GM12878 (cell line): ENCODE measurements at regions not wholly inside any gene's neighbourhood (a gene's known extent, or its start where the extent isn't known, plus 50 kb on each side); places are given as distances from the start of the nearest gene placed in this dataset.

Experiments
- ATAC-seq: fragments of 200-7000 bp; cut with Tn5 transposase; 3 replicates; pipeline ENCODE4 v1.9.1; 2020; ENCODE audit warnings: mild to moderate bottlenecking, moderate library complexity
- BruUV-seq: library from RNA; stranded (reverse); fragments of 400-500 nt; replicated peaks from 2 replicates; lab custom pipeline; 2021; lab: Mats Ljungman, UMichigan
- CTCF ChIA-PET: fragments of 300-600 bp; sonication (Branson Sonifier 250); formaldehyde crosslinking; extraction: SDS; loops from one replicate; lab custom pipeline; 2021; ENCODE audit warnings: inconsistent platforms; lab: Yijun Ruan, JAX
- POLR2A ChIA-PET: fragments of 350-600 bp; formaldehyde crosslinking; extraction: SDS; loops from one replicate; lab custom pipeline; 2021; ENCODE audit warnings: inconsistent platforms; lab: Charles Lee
- RAD21 ChIA-PET: fragments of 300-600 bp; sonication (Branson Sonifier 250); formaldehyde crosslinking; loops from one replicate; lab custom pipeline; 2023; ENCODE audit warnings: antibody characterized with exemption; ENCODE audit not compliant: unreplicated experiment; lab: Charles Lee
- SMC1A ChIA-PET: fragments of 300-600 bp; sonication (Branson Sonifier 250); formaldehyde crosslinking; loops from one replicate; lab custom pipeline; 2023; ENCODE audit not compliant: unreplicated experiment, uncharacterized antibody; lab: Charles Lee
- DNase-seq: peaks from one replicate; pipeline ENCODE4 v3.0.0-alpha.2; 2011; ENCODE audit warnings: low read depth, low spot score
- FAIRE-seq: peaks from 3 replicates; lab custom pipeline; 2011; peaks lifted over from hg19 to GRCh38; lab: Jason Lieb, UNC
- H2AFZ ChIP-seq: 2 replicates; pipeline ENCODE4 v1.6.0; 2011; ENCODE audit warnings: low read depth, low read length, control low read depth; ENCODE audit not compliant: control insufficient read depth
- H3K27ac ChIP-seq: 2 replicates; pipeline ENCODE4 v1.5.1; 2011; ENCODE audit warnings: control low read depth; ENCODE audit not compliant: control insufficient read depth, insufficient read depth
- H3K27me3 ChIP-seq, 2 experiments: replicated peaks in 1 of 2; 2 replicates each; pipeline versions ENCODE4 v1.6.0 to v1.6.1; 2011; ENCODE audit warnings: low read length in 1 of 2; ENCODE audit not compliant: control insufficient read depth in 2 of 2, insufficient read depth in 2 of 2
- H3K36me3 ChIP-seq, 2 experiments: 2 replicates each; pipeline ENCODE4 v1.5.1; 2011; ENCODE audit warnings: low read length in 1 of 2; ENCODE audit not compliant: control insufficient read depth in 2 of 2, insufficient read depth in 2 of 2
- H3K4me1 ChIP-seq: 2 replicates; pipeline ENCODE4 v1.6.1; 2011; ENCODE audit warnings: mild to moderate bottlenecking, low read length, moderate library complexity, mixed read lengths; ENCODE audit not compliant: control insufficient read depth, insufficient read depth
- H3K4me2 ChIP-seq: 2 replicates; pipeline ENCODE4 v1.6.0; 2011; ENCODE audit warnings: control low read depth; ENCODE audit not compliant: control insufficient read depth, insufficient read depth
- H3K4me3 ChIP-seq: fragments of 200-600 bp; sonication (generic); 2 replicates; pipeline ENCODE4 v1.5.1; 2016
- H3K79me2 ChIP-seq: 2 replicates; pipeline ENCODE4 v1.6.0; 2011; ENCODE audit warnings: low read length; ENCODE audit not compliant: control insufficient read depth, insufficient read depth
- H3K9ac ChIP-seq: 2 replicates; pipeline ENCODE4 v1.8.0; 2011; ENCODE audit warnings: low read length, control low read depth, mixed read lengths; ENCODE audit not compliant: control insufficient read depth, insufficient read depth
- H3K9me3 ChIP-seq: replicated peaks from 3 replicates; pipeline ENCODE4 v1.5.1; 2011; ENCODE audit warnings: mild to moderate bottlenecking, low read length; ENCODE audit not compliant: control insufficient read depth, insufficient read depth
- H4K20me1 ChIP-seq: 2 replicates; pipeline ENCODE4 v1.6.0; 2011; ENCODE audit not compliant: control insufficient read depth, insufficient read depth
- BHLHE40 ChIP-seq, 2 experiments: fragments of 450-650 bp in 1 of 2; IDR thresholded peaks; 2 replicates each; pipeline ENCODE4 v1.6.1; 2011 to 2017; ENCODE audit warnings: low read depth in 2 of 2, borderline replicate concordance in 1 of 2, improper control_type of control experiment in 1 of 2, low read length in 1 of 2, mild to moderate bottlenecking in 1 of 2
- CBX5 ChIP-seq: sonication (generic); IDR thresholded peaks from 2 replicates; pipeline ENCODE4 v1.6.1; 2016; ENCODE audit warnings: low read depth, moderate library complexity, mild to moderate bottlenecking, inconsistent platforms
- CHD2 ChIP-seq: IDR thresholded peaks from 2 replicates; pipeline ENCODE4 v1.6.1; 2011; ENCODE audit warnings: low read depth, low read length, improper control_type of control experiment, borderline replicate concordance
- DPF2 ChIP-seq: fragments of 450-650 bp; IDR thresholded peaks from 2 replicates; pipeline ENCODE4 v1.6.1; 2017; ENCODE audit warnings: mild to moderate bottlenecking
- HDAC6 ChIP-seq: fragments of 200-600 bp; sonication (generic); IDR thresholded peaks from one replicate; pipeline ENCODE4 v1.8.0; 2017; ENCODE audit warnings: antibody characterized with exemption; ENCODE audit not compliant: unreplicated experiment
- HDGF ChIP-seq: fragments of 450-650 bp; IDR thresholded peaks from 2 replicates; pipeline ENCODE4 v1.6.1; 2016; ENCODE audit warnings: antibody characterized with exemption
- NFYA ChIP-seq: IDR thresholded peaks from 2 replicates; pipeline ENCODE4 v1.6.1; 2011; ENCODE audit warnings: low read depth, mild to moderate bottlenecking, low read length, improper control_type of control experiment, borderline replicate concordance
- NR2C1 ChIP-seq: fragments of 450-650 bp; IDR thresholded peaks from 2 replicates; pipeline ENCODE4 v1.6.1; 2017; ENCODE audit warnings: antibody characterized with exemption, mild to moderate bottlenecking, moderate library complexity
- PKNOX1 ChIP-seq: fragments of 450-650 bp; IDR thresholded peaks from 2 replicates; pipeline ENCODE4 v1.6.1; 2016; ENCODE audit warnings: mild to moderate bottlenecking
- SMC3 ChIP-seq: IDR thresholded peaks from 2 replicates; pipeline ENCODE4 v1.6.1; 2011; ENCODE audit warnings: low read length, improper control_type of control experiment, borderline replicate concordance
- ZBTB4 ChIP-seq: fragments of 450-650 bp; formaldehyde crosslinking; IDR thresholded peaks from 2 replicates; pipeline ENCODE4 v1.4.0; 2022; ENCODE audit warnings: mild to moderate bottlenecking, moderate library complexity
- WGBS: methylation state at CpG from one replicate; pipeline ENCODE4 v1.1.6; 2016; ENCODE audit warnings: low lambda C conversion rate; ENCODE audit not compliant: insufficient replicate concordance, insufficient coverage; ENCODE audit errors: missing lambda C conversion rate; 5-methylcytosine and 5-hydroxymethylcytosine counted together
- in situ Hi-C: fragments of 300-500 bp; cut with MboI; formaldehyde crosslinking; loops from 9 replicates; pipeline ENCODE4 v1.14.3; 2018; ENCODE audit warnings: mixed read lengths
- intact Hi-C: fragments of 100-400 bp; cut with micrococcal nuclease; formaldehyde crosslinking; loops from one replicate; pipeline ENCODE4 v1.14.2; 2022; ENCODE audit not compliant: unreplicated experiment
- TF ChIP-seq, protein P1 (sequence below): fragments of 450-650 bp; IDR thresholded peaks from 2 replicates; pipeline ENCODE4 v1.6.1; 2014; ENCODE audit warnings: mild to moderate bottlenecking
- TF ChIP-seq, protein P2 (sequence below): fragments of 150-350 bp; IDR thresholded peaks from 2 replicates; pipeline ENCODE4 v1.6.1; 2014; ENCODE audit warnings: mild to moderate bottlenecking, low read depth, low read length
- TF ChIP-seq, protein P3 (sequence below): fragments of 450-650 bp; IDR thresholded peaks from 2 replicates; pipeline ENCODE4 v1.6.1; 2017; ENCODE audit warnings: antibody characterized with exemption, mild to moderate bottlenecking, moderate library complexity

GRCh38 chr14:28612414-28612813, 154.2 kb upstream of the FOXG1 start (continued):
- TF ChIP-seq ZBTB4 (CRISPR knock-in tag) (no peak), NR2C1 (no peak), HDAC6 (no peak)

DNA sequence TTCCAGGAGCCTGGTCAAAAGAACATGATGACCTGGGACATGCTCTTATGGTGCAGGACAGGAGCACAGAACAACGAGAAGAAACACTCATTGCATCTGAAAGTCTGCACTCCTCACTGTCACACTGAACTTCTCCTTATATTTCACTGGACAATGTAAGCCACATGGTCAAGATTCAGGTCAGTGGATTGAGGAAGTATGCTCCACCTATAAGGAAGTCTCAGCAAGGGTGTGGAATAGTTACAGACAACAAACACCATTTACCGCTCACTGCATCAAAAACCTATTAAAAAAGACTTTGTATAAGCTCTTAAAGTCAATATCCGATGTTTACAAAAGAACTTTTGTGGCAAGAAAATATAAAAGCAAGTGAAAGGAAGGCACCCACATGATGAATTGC, 153.1 kb upstream of the FOXG1 start:
- H3K9ac ChIP-seq = no peak overlapping the region
- H3K4me1 ChIP-seq = no peaks in the 10 kb centered on the region
- no peak for ATAC-seq
- no TSS peak for BruUV-seq
- H2AFZ ChIP-seq = no peak overlapping the region
- DNase-seq = no peak
- ChIA-PET RAD21 (no interaction called here), SMC1A (no interaction called here), CTCF (no interaction called here), POLR2A (no interaction called here)
- WGBS = 14% methylated on average over 3 of the region's 3 CpGs
- no peak overlapping the region for H3K4me2 ChIP-seq
- no peaks in the 10 kb centered on the region for H3K9me3 ChIP-seq
- no peaks in the 10 kb centered on the region for H3K27me3 ChIP-seq
- H3K79me2 ChIP-seq = no peaks in the 10 kb centered on the region
- no peaks in the 10 kb centered on the region for H3K36me3 ChIP-seq
- intact Hi-C loops = no loop called here
- in situ Hi-C loops = no loop called here
- no peak for FAIRE-seq
- H3K27ac ChIP-seq = no peak overlapping the region
- H3K4me3 ChIP-seq = no peak overlapping the region
- no peaks in the 10 kb centered on the region for H4K20me1 ChIP-seq
- TF ChIP-seq PKNOX1 = no peak
- TF ChIP-seq, protein P1, sequence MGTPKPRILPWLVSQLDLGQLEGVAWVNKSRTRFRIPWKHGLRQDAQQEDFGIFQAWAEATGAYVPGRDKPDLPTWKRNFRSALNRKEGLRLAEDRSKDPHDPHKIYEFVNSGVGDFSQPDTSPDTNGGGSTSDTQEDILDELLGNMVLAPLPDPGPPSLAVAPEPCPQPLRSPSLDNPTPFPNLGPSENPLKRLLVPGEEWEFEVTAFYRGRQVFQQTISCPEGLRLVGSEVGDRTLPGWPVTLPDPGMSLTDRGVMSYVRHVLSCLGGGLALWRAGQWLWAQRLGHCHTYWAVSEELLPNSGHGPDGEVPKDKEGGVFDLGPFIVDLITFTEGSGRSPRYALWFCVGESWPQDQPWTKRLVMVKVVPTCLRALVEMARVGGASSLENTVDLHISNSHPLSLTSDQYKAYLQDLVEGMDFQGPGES = no peak
- TF ChIP-seq BHLHE40 (IDR thresholded peaks at IDR 0.05; ENCODE audit: borderline replicate concordance in 1 of 2, low read depth in 2 of 2, low read length in 1 of 2) = no peak
- TF ChIP-seq, protein P2, sequence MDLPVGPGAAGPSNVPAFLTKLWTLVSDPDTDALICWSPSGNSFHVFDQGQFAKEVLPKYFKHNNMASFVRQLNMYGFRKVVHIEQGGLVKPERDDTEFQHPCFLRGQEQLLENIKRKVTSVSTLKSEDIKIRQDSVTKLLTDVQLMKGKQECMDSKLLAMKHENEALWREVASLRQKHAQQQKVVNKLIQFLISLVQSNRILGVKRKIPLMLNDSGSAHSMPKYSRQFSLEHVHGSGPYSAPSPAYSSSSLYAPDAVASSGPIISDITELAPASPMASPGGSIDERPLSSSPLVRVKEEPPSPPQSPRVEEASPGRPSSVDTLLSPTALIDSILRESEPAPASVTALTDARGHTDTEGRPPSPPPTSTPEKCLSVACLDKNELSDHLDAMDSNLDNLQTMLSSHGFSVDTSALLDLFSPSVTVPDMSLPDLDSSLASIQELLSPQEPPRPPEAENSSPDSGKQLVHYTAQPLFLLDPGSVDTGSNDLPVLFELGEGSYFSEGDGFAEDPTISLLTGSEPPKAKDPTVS = no peak
- TF ChIP-seq CHD2 = no peak
- no peak for TF ChIP-seq NFYA
- TF ChIP-seq CBX5 = no peak
- TF ChIP-seq HDGF = no peak
- no peak for TF ChIP-seq DPF2
- TF ChIP-seq SMC3 = no peak
- TF ChIP-seq, protein P3, sequence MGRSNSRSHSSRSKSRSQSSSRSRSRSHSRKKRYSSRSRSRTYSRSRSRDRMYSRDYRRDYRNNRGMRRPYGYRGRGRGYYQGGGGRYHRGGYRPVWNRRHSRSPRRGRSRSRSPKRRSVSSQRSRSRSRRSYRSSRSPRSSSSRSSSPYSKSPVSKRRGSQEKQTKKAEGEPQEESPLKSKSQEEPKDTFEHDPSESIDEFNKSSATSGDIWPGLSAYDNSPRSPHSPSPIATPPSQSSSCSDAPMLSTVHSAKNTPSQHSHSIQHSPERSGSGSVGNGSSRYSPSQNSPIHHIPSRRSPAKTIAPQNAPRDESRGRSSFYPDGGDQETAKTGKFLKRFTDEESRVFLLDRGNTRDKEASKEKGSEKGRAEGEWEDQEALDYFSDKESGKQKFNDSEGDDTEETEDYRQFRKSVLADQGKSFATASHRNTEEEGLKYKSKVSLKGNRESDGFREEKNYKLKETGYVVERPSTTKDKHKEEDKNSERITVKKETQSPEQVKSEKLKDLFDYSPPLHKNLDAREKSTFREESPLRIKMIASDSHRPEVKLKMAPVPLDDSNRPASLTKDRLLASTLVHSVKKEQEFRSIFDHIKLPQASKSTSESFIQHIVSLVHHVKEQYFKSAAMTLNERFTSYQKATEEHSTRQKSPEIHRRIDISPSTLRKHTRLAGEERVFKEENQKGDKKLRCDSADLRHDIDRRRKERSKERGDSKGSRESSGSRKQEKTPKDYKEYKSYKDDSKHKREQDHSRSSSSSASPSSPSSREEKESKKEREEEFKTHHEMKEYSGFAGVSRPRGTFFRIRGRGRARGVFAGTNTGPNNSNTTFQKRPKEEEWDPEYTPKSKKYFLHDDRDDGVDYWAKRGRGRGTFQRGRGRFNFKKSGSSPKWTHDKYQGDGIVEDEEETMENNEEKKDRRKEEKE = no peak
